HG03457 (cell line): ENCODE measurements at regions not wholly inside any gene's neighbourhood (a gene's known extent, or its start where the extent isn't known, plus 50 kb on each side); places are given as distances from the start of the nearest gene placed in this dataset.

Experiments used
- ATAC-seq: cut with Tn5 transposase; IDR thresholded peaks from one replicate; pipeline ENCODE4 v1.9.1; 2021; ENCODE audit warnings: moderate number of reproducible peaks; ENCODE audit not compliant: unreplicated experiment

DNA sequence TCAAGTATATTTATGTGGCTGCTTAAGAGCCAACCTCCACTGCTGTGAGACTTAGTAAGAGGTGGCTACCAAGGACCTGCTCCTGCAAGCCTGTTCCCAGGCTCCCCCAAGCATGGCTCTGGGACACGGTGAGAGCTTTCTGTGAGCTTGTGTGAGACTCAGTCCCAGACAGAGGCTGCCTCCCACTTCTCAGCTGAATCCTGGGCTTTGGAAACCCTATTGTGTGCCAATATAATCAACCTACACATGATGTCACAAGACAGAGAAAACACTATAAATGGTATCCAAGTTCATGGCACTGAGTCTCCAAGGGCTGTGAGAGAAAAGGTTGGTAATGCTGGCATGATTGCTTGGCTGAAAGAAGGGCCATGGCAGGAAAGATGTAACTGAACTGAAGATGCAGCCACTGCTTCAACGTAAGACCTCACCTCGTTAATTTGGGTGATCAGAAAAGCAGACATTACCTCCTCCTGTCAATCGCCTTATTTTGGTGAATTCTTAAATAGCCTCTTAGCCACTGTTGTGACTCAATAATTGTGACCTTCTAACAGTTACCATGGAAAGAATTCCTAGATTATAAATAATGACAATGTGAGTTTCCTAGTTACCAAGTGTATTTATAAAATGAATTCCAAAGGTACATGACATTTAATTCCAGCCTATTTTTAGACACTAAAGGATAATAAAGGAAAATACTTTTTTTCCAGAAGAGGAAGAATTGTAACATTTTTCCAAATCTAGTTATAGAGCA, 332.0 kb downstream of the IRS2 start:
- ATAC-seq = no peak

DNA sequence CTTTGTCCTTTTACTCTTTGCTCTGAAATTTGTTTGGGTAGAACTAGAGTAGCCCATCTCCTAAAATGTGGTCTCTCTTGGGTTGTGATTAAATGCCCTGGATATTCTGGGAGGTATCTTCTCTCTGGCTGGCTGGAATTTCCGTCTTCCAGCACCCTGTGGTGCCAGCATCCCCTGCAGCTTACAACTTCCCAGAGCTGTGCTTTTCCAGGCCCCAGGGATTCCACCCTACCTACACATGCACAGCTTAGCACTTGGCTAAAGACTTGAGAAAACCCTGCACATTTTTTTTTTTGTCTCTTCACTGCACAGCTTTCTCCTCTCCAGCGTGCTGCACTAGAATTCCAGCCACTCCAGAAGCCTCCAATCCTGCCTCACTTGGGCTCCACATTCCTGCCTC, 334.7 kb downstream of the IRS2 start:
- ATAC-seq = no peak

DNA sequence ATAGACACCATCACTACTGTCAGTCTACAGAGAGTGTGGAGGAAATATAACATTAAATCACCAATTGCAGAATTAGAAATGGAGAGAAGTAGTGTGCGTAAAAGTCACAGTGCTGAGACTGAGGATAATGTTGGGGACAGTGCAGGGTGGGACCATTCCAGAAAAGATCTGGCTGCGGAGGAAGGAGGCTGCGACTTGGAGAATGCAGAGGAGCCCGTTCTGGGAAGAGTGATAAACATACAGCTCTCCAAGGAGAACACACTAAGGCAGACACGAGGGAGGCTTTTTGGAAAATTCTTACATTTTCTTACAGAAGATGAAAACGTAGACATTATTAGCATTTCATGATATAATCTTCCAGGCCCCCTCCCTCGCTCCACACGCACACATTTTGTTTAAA, 337.8 kb downstream of the IRS2 start:
- no peak for ATAC-seq

DNA sequence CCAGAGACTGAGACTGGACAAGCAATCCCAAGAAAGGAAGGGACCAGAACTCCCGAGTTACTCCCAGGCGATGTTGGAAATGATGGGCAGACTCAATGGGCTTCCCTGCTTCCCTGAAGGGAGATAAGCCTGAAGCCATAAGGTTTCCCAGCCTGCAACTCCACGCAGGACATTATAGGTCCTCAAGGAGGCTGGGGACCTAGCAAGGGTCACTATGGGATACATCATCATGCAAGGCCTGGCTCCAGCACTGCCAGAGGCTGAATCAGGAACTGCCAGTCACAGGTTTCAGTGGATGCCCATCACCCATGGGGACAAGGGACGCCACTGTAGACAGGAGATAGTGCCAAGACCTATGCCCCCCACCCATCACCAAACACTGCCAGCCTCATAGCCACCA, 338.7 kb downstream of the IRS2 start:
- ATAC-seq = no peak

DNA sequence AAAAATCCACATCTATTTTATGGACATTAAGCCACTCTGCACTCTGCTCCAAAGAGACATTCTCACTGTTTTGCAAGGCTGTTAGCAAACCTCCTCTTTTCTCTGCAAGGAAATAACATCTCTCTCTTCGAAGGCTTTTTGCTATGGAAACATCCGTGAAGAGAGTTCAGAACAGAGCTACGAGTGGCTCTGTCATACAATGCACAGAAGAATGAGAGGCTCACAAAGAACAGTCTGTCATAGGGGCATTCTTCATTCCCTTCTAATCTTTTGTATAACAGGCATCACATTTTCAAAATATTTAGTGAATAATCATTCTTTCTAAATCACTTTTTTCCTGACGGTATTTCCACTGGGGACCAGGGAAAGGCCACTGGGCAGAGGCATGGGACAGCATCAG, 346.1 kb downstream of the IRS2 start:
- no peak for ATAC-seq

DNA sequence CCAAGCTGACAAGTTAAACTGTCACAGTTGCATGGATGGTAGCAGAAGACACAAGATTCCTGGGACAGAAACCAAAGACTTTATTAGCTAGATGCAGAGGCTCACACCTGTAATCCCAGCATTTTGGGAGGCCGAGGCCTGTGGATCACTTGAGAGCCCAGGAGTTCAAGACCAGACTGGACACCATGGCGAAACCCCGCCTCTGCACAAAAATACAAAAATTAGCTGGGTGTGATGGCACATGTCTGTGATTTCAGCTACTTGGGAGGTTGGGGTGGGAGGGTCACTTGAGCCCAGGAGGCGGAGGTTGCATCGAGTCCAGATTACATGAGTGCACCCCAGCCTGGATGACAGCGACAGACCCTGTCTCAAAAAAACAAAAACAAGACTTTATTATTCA, 346.6 kb downstream of the IRS2 start:
- no peak for ATAC-seq

DNA sequence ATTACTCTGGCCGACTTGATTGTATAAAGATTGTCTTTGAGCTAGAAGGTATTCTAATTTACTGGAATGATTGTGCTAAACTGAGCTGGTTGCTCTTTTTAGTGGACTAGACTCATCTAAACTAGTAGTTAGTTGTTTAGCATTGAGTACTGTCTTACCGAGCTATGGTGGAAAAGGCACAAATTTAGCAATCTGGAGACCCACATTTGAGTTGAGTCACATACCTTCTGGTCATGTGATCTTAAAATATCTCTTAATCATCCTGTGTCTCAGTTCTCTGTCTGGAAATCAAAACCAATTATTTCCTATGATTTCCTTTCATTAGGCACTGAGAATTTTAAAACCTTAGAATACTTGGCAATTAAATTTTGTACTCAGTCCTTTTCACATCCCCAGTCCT, 349.5 kb downstream of the IRS2 start:
- ATAC-seq = no peak

DNA sequence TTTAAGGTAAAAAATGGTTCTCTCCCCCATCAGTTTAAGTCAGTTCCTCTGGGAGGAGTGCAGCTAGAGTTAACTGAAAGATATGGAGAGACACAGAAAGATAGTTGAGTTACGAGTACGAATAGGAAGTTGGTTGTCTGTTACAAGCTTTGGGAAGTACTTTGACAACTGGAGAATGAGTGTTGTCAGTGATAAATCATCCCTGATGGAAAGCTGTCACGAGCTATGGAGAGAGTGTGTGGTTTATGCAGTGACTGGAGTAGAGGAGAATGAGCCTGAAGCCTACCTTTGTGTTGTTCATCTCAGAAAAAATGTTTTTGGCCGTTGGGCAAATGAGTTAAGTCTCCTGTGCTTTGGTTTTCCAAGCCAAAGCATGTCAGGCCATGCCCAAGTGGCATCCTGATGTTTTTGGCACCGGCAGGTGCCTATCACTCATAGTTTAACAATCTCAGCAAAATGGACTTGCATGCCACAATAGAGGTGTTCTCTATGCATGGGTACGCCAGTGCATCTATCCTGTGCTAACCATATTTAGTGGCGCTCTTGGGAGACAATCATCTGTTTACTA, 350.2 kb downstream of the IRS2 start:
- no peak for ATAC-seq

DNA sequence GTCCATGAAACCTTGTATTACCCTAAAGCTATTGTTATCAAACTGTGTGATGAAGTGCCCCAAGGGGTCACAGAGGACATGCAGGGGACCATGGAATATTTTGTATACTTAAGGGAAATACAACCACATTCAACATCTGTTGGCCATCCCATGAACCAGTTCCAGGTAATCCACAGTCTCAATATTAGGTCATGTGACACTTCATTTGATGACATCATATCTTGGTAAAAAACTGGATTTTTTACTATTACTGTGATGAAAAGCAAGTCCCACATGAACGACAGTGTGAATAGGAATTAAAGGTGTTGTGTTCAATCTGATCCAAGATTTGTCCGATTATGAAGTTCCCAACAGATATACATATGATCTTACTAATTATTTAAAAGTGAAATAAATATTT, 355.2 kb downstream of the IRS2 start:
- ATAC-seq = no peak

DNA sequence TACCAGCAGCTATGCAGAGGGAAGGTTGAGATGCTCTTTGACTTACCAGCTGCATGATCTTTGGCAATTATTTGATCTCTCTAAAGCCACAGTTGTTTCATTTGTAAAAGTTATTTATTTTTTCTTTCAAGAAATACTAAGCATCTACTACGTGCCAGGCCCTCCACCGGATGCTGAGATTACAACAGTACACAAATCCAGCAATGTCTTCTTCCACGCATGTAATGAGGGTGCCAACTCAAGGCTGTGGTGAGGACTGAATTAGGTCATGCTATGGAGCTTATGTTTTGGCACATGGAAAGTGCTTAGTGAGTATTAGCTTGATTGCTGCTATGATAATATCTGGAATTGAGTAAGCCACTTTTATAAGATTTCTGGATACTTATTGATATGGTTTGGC, 358.2 kb downstream of the IRS2 start:
- no peak for ATAC-seq

DNA sequence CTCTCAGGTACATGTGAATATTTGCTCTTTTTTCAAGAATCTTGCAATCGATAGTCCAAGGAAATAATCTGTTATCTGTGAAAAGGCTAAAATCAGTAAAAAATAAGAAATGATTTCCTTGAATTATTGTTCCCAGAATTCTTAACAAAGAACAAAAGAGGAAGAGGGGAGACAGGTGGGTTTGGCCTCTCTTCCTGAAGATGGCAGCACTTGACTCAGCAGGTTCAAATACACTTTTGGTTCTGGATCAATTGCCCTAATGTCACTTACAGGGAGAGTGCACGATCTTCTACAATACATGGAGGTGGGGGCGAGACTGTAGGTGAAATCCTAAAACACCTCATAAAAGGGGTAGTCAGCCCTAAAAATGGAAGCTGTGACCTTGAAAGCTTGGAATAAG, 358.7 kb downstream of the IRS2 start:
- no peak for ATAC-seq

DNA sequence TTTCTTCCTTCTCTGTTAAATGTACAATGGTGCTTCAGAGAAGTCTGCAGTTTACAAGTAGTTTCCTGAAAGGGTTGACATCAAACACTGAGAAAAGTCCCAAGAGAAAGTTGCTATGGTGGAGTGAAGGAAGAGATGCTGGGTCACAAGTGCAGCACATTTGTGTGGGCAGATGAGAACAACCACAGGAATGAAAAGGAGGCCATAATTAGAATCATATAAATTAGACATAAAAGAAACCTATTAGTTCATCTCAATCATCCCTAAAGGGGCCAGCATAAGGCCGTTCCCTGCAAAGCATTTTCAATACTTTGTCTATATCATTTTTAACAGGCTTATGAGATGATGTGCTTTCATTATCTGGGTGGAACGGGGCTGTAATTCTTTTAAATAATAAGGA, 359.2 kb downstream of the IRS2 start:
- ATAC-seq = no peak

DNA sequence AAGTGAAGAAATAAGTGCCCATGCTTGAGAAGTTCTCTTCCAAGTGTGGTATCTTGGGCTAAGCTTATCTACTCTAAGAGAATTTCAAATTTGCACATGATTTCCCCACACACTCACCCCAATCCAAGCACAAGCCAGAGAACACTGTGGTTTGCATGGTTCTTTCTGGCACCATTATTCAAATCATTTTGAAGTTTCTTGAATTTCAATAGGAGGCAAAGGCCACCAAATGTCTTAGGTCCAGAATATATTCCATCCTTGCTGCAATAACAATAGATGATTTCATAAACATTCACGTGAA, 359.7 kb downstream of the IRS2 start:
- ATAC-seq = no peak

DNA sequence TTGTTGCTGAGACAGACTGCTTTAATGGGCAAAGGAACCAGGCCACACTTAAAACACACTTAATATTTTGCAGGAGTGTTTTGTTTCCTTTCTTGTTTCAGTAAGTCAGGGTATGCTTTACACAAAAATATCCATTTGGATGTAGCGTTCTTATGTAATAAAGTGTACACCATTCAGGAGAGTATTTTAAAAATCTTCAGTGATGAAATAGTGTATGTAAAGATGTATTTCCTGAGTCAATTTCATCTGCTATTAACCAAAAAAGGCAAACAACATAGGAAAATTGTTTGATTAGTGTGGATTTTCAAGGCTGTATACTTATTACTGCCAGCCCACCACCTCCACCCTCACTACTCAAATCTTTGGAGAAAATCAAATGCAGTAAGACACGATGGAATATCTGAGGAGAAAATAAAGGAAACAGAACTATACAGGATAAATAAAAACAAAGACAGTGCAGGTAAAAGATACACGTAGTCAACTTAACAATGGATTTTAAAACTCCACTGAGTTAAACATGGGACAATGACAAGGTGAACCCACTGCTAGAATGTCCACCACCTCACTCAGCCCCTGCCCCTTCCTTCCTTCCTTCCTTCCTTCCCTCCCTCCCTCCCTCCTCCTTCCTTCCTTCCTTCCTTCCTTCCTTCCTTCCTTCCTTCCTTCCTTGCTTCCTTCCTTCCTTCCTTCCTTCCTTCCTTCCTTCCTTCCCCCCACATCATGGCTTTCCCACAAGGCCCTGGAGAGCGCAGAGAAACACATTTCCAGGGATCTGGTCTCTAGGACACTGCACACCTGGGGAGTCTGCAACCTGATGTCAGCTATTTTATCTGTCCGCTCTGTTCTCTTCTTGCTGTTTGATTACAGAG, 360.3 kb downstream of the IRS2 start:
- ATAC-seq = no peak

DNA sequence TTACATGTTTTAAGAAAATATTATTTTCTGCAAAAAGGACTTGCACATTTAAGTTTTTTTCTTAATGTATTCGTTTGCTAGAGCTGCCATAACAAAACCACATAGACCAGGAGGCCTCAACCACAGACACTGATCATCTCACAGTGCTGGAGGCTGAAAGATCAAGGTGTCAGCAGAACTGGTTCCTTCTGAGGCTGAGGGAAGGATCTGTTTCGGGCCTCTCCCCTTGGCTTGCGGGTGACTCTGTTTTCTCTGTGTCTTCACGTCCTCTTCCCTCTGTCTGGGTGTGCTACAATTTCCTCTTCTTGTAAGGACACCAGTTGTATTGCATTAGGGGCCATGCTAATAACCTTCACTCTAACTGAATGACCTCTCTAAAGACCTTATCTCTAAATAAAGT, 364.2 kb downstream of the IRS2 start:
- no peak for ATAC-seq

DNA sequence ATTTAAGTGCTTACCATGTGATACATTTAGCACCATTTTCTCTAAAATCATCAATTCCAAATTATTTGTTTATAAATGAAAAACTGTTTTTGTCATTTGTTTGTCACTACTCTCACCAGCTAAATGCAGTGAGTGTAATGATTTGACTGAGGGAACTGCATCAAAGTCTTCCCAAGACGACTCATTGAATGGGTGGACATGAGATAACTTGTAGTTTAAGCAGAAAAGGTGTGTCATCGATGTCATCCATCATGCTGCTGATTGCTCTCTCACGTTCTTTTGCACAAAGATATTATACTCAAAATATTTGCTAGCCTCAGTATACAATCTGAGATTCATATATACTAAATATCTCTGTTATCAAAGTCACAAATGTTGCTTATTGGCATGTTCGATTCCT, 366.5 kb downstream of the IRS2 start:
- ATAC-seq = no peak

DNA sequence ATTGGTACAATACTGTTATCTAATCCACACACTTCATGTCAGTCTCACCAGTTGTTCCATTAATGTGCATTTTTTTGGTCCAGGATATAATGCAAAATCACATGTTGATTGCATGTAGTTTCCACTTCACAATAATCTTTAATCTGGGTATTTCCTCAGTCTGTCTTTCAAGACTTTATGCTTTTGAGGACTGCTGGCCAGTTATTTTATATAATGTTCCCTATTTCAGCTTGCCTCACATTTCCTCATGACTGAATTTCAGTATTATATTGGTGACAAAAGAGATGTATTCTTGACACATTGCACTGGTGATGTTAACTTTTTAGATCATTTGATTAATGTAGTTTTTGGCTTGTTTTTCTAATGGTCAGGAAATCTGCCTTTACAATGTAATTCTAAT, 368.3 kb downstream of the IRS2 start:
- no peak for ATAC-seq

DNA sequence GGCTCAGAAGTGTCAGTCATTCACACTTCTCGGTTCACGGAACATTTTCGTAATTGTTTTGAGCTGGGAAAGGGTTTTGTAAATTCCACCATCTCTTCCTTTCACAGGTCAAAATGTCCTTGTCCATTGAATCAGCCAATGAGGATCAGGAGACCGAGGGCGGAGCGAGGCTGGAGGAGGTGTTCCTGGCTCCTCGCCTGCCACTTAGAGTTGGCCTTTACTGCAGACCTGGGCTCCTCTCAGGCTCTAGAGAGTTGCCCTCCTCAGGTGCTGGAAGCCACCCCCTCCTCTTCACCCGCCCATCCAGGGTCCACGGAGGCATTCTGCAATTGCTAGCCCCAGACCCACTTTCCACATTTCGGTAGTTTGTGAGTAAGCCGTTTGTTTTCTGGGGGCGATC, 370.4 kb downstream of the IRS2 start:
- no peak for ATAC-seq

DNA sequence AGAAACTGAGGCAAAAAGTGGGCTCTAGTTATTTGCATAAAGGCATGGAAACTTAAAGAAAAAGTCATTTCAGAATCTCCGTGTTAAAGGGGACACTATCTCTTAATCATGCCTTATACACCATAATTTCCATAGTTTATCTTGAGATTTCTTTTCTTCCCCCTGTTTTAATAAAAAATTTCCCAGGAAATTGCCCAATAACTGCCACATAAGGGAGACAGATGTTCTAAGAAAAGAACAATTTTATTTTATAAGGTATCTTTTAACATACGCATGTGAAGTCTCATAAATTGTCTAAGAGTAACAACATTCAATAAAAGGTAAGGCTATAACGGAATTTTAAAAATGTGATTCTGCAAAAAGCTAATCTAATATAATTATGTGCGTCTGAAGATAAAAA, 371.3 kb downstream of the IRS2 start:
- no peak for ATAC-seq

DNA sequence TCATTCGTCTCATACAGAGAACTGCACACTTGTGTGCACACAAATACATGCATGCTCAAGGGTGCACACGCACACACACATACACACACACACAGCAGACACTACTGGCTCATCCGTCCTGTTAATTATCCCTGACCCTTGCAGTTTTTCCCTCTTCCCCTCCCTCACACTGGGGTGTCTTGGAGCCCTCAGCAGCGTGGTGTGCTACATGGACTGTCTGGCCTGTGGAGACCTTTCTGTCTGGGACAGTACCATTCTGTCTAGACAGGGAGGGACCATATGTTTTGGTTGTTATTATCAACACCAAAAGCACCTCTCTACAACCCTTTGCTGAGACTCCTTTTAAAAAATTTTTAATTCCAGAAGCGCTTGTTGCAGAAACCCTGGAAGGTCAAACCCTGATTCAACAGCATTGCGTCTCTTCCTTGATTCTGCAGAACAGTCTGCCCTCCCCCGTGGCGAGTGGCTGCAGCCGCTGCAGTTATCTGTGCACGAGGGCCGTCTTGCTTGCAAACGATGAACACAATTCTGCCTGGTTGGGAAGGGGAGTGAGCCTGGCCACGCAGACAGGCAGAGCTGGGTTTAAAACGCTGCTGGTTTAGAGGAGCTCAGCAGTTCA, 374.0 kb downstream of the IRS2 start:
- ATAC-seq = no peak

DNA sequence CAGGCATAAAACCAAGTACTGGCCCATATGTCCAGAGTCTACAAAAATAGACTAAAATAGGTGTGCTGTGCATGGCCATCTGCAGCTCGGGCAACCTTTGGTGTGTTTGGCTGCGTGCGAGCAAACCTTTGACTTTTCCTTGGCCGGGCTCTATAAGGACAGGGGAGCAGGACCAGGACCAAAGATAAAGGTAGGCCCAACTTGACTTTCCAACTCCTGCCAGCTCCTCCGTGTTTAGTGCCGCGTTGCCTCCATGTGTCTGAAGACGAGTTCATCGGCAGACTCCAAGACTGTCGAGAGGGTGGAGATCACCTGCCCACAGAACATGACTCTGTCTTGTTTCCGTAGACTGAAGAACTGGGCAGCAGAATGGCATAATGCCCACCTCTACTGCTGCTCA, 375.5 kb downstream of the IRS2 start:
- ATAC-seq = no peak
